SH-SY5Y (cell line): ENCODE measurements at regions not wholly inside any gene's neighbourhood (a gene's known extent, or its start where the extent isn't known, plus 50 kb on each side); places are given as distances from the start of the nearest gene placed in this dataset.

ENCODE experiments used
- GATA2 ChIP-seq: IDR thresholded peaks from 2 replicates; pipeline ENCODE4 v1.6.1; 2011; ENCODE audit warnings: mild to moderate bottlenecking, low read depth, low read length
- GATA3 ChIP-seq: IDR thresholded peaks from 2 replicates; pipeline ENCODE4 v1.6.1; 2011; ENCODE audit warnings: low read depth, mild to moderate bottlenecking, low read length, moderate library complexity

- TF ChIP-seq GATA2: no peak
- TF ChIP-seq GATA3: no peak
Measured at GRCh38 chr12:76621582-76622024, 62.0 kb upstream of the OSBPL8 start.
